ENCODE measurements at regions not wholly inside any gene's neighbourhood (a gene's known extent, or its start where the extent isn't known, plus 50 kb on each side); places are given as distances from the start of the nearest gene placed in this dataset.

- TF ChIP-seq POLR2A (IDR thresholded peaks at IDR 0.05) (no peak), CTCF (IDR thresholded peaks at IDR 0.05) (no peak)
Observed at GRCh38 chr2:15789381-15790062, 150.8 kb upstream of the MYCN start.
